GM12878 (cell line): ENCODE measurements at regions not wholly inside any gene's neighbourhood (a gene's known extent, or its start where the extent isn't known, plus 50 kb on each side); places are given as distances from the start of the nearest gene placed in this dataset.
"Not testable (repeated sequence)": the region's sequence is repeated elsewhere in the genome, so short reads cannot be mapped to it uniquely, and the experiment has no call there.

ENCODE experiments used
- BACH1 ChIP-seq: fragments of 450-650 bp; IDR thresholded peaks from 2 replicates; pipeline ENCODE4 v1.6.1; 2017; ENCODE audit warnings: mild to moderate bottlenecking, borderline replicate concordance
- DPF2 ChIP-seq: fragments of 450-650 bp; IDR thresholded peaks from 2 replicates; pipeline ENCODE4 v1.6.1; 2017; ENCODE audit warnings: mild to moderate bottlenecking
- NR2C2 ChIP-seq: IDR thresholded peaks from 2 replicates; pipeline ENCODE4 v1.6.1; 2011; ENCODE audit warnings: borderline replicate concordance, low read depth; ENCODE audit not compliant: control insufficient read depth, insufficient read length
- POLR2AphosphoS5 ChIP-seq: IDR thresholded peaks from 2 replicates; pipeline ENCODE4 v1.6.1; 2011; ENCODE audit warnings: mild to moderate bottlenecking, low read length, inconsistent platforms
- REST ChIP-seq: IDR thresholded peaks from 2 replicates; pipeline ENCODE4 v1.6.1; 2012; ENCODE audit warnings: mild to moderate bottlenecking, low read depth, low read length
- STAT3 ChIP-seq: IDR thresholded peaks from 2 replicates; pipeline ENCODE4 v1.6.1; 2011; ENCODE audit warnings: low read depth, low read length, improper control_type of control experiment
- TF ChIP-seq, protein P1 (sequence below), 3 experiments: IDR thresholded peaks in 2 of 3; conservative IDR thresholded peaks in 1 of 3; 2 replicates each; pipeline ENCODE4 v1.5.1; 2011; ENCODE audit warnings: low read depth in 3 of 3, low read length in 3 of 3, mild to moderate bottlenecking in 3 of 3, control low read depth in 2 of 3, moderate library complexity in 2 of 3, inconsistent platforms in 1 of 3, mixed read lengths in 1 of 3; ENCODE audit not compliant: control insufficient read depth in 2 of 3, insufficient read depth in 1 of 3; ENCODE audit errors: extremely low read depth in 1 of 3

- not testable (repeated sequence) for TF ChIP-seq POLR2AphosphoS5, DPF2, REST, STAT3, NR2C2, BACH1
- TF ChIP-seq, protein P1, sequence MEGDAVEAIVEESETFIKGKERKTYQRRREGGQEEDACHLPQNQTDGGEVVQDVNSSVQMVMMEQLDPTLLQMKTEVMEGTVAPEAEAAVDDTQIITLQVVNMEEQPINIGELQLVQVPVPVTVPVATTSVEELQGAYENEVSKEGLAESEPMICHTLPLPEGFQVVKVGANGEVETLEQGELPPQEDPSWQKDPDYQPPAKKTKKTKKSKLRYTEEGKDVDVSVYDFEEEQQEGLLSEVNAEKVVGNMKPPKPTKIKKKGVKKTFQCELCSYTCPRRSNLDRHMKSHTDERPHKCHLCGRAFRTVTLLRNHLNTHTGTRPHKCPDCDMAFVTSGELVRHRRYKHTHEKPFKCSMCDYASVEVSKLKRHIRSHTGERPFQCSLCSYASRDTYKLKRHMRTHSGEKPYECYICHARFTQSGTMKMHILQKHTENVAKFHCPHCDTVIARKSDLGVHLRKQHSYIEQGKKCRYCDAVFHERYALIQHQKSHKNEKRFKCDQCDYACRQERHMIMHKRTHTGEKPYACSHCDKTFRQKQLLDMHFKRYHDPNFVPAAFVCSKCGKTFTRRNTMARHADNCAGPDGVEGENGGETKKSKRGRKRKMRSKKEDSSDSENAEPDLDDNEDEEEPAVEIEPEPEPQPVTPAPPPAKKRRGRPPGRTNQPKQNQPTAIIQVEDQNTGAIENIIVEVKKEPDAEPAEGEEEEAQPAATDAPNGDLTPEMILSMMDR (IDR thresholded peaks at IDR 0.05 in 2 of 3, conservative IDR thresholded peaks at IDR 0.05 in 1 of 3; ENCODE audit: control insufficient read depth in 2 of 3, extremely low read depth in 1 of 3, insufficient read depth in 1 of 3, low read depth in 3 of 3, low read length in 3 of 3): not testable (repeated sequence)
Measured at GRCh38 chr3:180786227-180786626, 106.9 kb upstream of the CCDC39 start.
